Calu3 (cell line): ENCODE measurements at regions not wholly inside any gene's neighbourhood (a gene's known extent, or its start where the extent isn't known, plus 50 kb on each side); places are given as distances from the start of the nearest gene placed in this dataset.

Source experiments
- BruUV-seq: library from RNA; stranded (reverse); fragments of 400-500 nt; replicated peaks from 2 replicates; lab custom pipeline; 2021; lab: Mats Ljungman, UMichigan
- CTCF ChIA-PET: fragments of 300-600 bp; sonication (Branson Sonifier 250); formaldehyde crosslinking; loops from one replicate; lab custom pipeline; 2022; ENCODE audit warnings: antibody characterized with exemption; lab: Charles Lee
- DNase-seq: peaks from one replicate; pipeline ENCODE4 v3.0.0; 2022
- H3K27ac Mint-ChIP-seq: one replicate; pipeline ENCODE4 v1.8.0; 2022; ENCODE audit warnings: mixed read lengths; ENCODE audit not compliant: unreplicated experiment
- H3K27me3 Mint-ChIP-seq: one replicate; pipeline ENCODE4 v1.8.0; 2022; ENCODE audit warnings: mixed read lengths; ENCODE audit not compliant: unreplicated experiment
- H3K36me3 Mint-ChIP-seq: one replicate; pipeline ENCODE4 v1.8.0; 2022; ENCODE audit warnings: mild to moderate bottlenecking, moderate library complexity, mixed read lengths; ENCODE audit not compliant: insufficient read depth, unreplicated experiment
- H3K4me1 Mint-ChIP-seq: one replicate; pipeline ENCODE4 v1.8.0; 2022; ENCODE audit warnings: mild to moderate bottlenecking, low read depth, mixed read lengths; ENCODE audit not compliant: unreplicated experiment
- H3K4me3 Mint-ChIP-seq: one replicate; pipeline ENCODE4 v1.8.0; 2022; ENCODE audit warnings: mild to moderate bottlenecking, low read depth, moderate library complexity, mixed read lengths; ENCODE audit not compliant: unreplicated experiment
- H3K9me3 Mint-ChIP-seq: one replicate; pipeline ENCODE4 v1.8.0; 2022; ENCODE audit warnings: low read depth, mixed read lengths; ENCODE audit not compliant: unreplicated experiment
- intact Hi-C: fragments of 100-400 bp; cut with micrococcal nuclease; formaldehyde crosslinking; loops from one replicate; pipeline ENCODE4 v1.10.0; 2022; ENCODE audit not compliant: unreplicated experiment
- TF ChIP-seq, protein P1 (sequence below): fragments of 200-600 bp; IDR thresholded peaks from one replicate; pipeline ENCODE4 v1.8.0; 2022; ENCODE audit warnings: antibody characterized with exemption; ENCODE audit not compliant: unreplicated experiment

DNA sequence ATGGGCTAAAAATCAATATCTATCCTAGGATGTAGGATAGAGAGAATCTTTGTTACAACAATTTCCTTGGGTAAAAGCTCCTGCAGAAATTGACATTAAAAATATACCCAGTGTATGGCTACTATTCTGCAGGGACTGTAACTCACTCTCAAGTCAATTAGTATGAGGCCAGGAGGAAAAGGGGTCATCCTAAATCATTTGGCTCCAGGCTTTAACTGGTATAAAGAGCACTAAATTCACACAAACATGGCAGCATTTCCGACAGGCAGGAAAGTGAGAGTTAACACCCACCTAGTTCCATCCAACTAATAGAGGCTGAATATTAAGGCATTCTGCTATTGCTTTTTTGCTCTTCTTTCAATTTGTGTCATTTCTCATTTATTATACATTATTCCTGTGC is 218.6 kb upstream of the C1orf87 start:
- H3K27ac Mint-ChIP-seq, result no peak overlapping the region
- CTCF ChIA-PET, result interaction anchor here (1.1 kb wide), 1 partner anchor 11 kb away, joined by 3 read pairs; no protein-coding TSS in a partner anchor
- peaks cover 2% of the 10 kb centered on the region for H3K9me3 Mint-ChIP-seq
- no peaks in the 10 kb centered on the region for H3K27me3 Mint-ChIP-seq
- no peak overlapping the region for H3K4me3 Mint-ChIP-seq
- no peaks in the 10 kb centered on the region for H3K36me3 Mint-ChIP-seq
- no TSS peak for BruUV-seq
- intact Hi-C loops, result no loop called here
- TF ChIP-seq, protein P1, sequence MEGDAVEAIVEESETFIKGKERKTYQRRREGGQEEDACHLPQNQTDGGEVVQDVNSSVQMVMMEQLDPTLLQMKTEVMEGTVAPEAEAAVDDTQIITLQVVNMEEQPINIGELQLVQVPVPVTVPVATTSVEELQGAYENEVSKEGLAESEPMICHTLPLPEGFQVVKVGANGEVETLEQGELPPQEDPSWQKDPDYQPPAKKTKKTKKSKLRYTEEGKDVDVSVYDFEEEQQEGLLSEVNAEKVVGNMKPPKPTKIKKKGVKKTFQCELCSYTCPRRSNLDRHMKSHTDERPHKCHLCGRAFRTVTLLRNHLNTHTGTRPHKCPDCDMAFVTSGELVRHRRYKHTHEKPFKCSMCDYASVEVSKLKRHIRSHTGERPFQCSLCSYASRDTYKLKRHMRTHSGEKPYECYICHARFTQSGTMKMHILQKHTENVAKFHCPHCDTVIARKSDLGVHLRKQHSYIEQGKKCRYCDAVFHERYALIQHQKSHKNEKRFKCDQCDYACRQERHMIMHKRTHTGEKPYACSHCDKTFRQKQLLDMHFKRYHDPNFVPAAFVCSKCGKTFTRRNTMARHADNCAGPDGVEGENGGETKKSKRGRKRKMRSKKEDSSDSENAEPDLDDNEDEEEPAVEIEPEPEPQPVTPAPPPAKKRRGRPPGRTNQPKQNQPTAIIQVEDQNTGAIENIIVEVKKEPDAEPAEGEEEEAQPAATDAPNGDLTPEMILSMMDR, result no peak
- H3K4me1 Mint-ChIP-seq, result no peaks in the 10 kb centered on the region
- DNase-seq, result no peak

DNA sequence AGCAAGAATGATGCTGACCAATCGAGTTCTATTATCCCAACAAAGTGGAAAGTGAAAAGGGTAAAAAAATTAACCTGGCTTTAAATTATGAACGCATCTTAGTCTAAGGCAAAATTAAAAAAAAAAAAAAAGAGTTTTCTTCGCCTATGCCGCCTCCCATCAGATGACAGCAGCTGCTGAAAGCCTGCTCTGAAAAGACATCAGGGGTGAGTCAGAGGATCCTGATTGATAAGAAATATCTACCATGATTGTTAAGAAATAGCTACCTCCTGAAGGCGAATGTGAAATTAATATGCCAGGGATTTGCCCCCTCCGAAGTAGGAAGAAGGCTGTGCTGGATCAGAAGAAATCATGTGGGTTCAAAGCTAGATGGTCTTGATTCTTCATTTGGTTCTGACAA is 216.8 kb upstream of the C1orf87 start:
- Mint-ChIP-seq H3K9me3 (peaks cover 2% of the 10 kb centered on the region), H3K4me1 (no peaks in the 10 kb centered on the region), H3K4me3 (no peak overlapping the region), H3K36me3 (no peaks in the 10 kb centered on the region), H3K27me3 (no peaks in the 10 kb centered on the region), H3K27ac (no peak overlapping the region)
- DNase-seq, result no peak
- intact Hi-C loops, result no loop called here
- CTCF ChIA-PET, result no interaction called here
- no TSS peak for BruUV-seq
- TF ChIP-seq, protein P1, result no peak

GRCh38 chr1:60287536-60287935 is 214.0 kb upstream of the C1orf87 start:
- Mint-ChIP-seq H3K4me1 (no peaks in the 10 kb centered on the region), H3K27ac (no peak overlapping the region), H3K9me3 (peaks cover 2% of the 10 kb centered on the region), H3K27me3 (no peaks in the 10 kb centered on the region), H3K4me3 (no peak overlapping the region), H3K36me3 (no peaks in the 10 kb centered on the region)
- BruUV-seq, result no TSS peak
- intact Hi-C loops, result no loop called here
- no peak for DNase-seq
- CTCF ChIA-PET, result no interaction called here
- TF ChIP-seq, protein P1, result no peak

GRCh38 chr1:60283690-60284089 is 210.1 kb upstream of the C1orf87 start:
- BruUV-seq, result no TSS peak
- CTCF ChIA-PET, result interaction anchor here (0.5 kb wide), 1 partner anchor 40 kb away, joined by 3 read pairs; no protein-coding TSS in a partner anchor
- Mint-ChIP-seq H3K9me3 (peaks cover 2% of the 10 kb centered on the region), H3K4me3 (no peak overlapping the region), H3K4me1 (peaks cover 22% of the 10 kb centered on the region), H3K27me3 (no peaks in the 10 kb centered on the region), H3K36me3 (no peaks in the 10 kb centered on the region), H3K27ac (no peak overlapping the region)
- no peak for DNase-seq
- TF ChIP-seq, protein P1, result no peak
- intact Hi-C loops, result loop anchor here (5.0 kb wide), 1 partner anchor 306 kb away; no protein-coding TSS in a partner anchor
